Fibroblast of the aortic adventitia (primary cell): ENCODE measurements at regions not wholly inside any gene's neighbourhood (a gene's known extent, or its start where the extent isn't known, plus 50 kb on each side); places are given as distances from the start of the nearest gene placed in this dataset.

Experiments
- DNase-seq: peaks from one replicate; pipeline ENCODE4 v3.0.0-alpha.2; 2010; ENCODE audit warnings: low read depth
- H3K4me3 ChIP-seq: 2 replicates; pipeline ENCODE4 v1.5.1; 2011; ENCODE audit warnings: low read depth, mild to moderate bottlenecking, control low read depth, low read length, moderate library complexity
- CTCF ChIP-seq: IDR thresholded peaks from 2 replicates; pipeline ENCODE4 v1.5.1; 2011; ENCODE audit warnings: mild to moderate bottlenecking, low read length, control low read depth, inconsistent platforms; ENCODE audit not compliant: insufficient read depth

- no peak for DNase-seq
- H3K4me3 ChIP-seq = no peak overlapping the region
- TF ChIP-seq CTCF = no peak
These were observed 75.4 kb upstream of the MAP3K1 start for GRCh38 chr5:56739990-56740389.

GRCh38 chr5:56737951-56738606 lies 77.3 kb upstream of the MAP3K1 start:
- TF ChIP-seq CTCF = no peak
- no peak overlapping the region for H3K4me3 ChIP-seq
- DNase-seq = no peak

DNA sequence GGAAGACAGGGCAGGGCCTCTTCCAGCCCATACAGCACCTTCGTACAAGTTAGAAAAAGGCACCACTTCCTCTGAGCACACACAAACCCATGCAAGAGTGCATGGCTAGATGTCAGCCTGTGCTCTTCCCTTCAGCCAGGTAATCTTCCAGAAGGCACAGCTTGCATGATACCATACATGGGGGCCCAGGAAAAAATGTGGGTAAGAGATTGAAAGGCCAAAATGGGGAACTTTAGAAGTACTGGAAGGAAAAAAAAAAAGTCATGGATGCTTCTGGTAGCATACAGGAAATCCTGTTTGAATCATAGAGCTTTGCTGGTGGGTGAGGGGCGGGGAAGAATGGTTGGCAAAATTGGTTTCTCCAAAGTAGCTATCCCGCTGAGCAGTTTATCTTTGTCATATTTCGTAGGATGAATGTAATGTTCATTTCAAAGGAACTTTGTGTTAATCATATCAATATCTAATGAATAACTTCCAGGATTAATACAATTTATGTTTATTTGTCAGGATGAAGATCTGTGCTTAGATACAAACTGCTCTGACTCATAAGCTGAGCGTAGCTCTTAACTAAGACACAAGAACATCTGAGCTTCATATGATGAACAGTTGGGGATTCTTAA lies 78.2 kb upstream of the MAP3K1 start:
- DNase-seq = no peak
- no peak overlapping the region for H3K4me3 ChIP-seq
- TF ChIP-seq CTCF = no peak

GRCh38 chr5:56735849-56736641 lies 79.3 kb upstream of the MAP3K1 start:
- no peak for TF ChIP-seq CTCF
- no peak overlapping the region for H3K4me3 ChIP-seq
- DNase-seq = no peak

DNA sequence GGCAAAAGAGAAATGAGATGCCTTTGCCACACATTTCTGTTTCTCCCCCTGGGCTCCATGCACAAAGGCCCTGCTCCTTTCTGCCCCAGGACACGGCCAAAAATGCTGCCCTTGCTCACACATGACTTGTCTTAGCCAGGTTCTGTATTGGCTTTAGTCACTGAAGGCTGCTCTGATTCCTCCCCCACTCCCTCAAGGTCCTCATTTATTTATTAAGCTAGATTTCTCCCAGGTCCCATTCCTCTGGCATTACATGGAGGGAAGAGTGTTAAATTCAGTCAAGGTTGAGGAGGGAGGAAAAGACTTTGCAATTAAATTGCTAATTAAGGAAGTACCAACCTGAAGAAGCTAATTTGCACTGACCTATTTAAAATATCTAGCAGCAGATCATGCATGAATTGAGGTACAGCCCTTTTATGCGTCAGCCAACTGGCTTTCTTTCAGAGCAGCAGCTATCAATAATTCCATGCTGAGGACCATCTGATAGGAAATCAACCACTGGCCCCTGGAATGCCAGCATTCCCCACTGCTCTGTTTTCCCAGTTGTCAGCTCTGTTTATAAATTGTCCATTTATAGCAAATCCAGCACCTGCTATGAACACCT lies 81.2 kb upstream of the MAP3K1 start:
- DNase-seq = no peak
- H3K4me3 ChIP-seq = no peak overlapping the region
- TF ChIP-seq CTCF = no peak

DNA sequence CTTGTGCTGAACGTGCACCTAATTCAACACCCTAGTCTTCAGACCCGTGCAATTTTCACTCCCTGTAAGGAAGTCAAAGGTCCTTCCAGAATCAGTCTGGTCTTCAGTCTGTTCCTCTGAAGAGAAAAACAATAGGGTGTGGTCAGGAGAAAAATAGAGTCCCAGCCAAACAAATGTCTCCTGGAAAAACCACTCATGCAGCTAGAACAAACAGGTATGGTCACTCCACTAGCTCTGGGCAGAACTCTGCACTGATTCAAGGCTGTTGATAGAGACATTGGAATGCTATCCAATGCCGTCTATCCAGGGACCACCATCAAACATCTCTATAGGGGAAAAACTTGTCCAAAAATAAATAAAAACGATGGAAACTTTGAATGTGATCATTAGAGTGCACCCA lies 81.8 kb upstream of the MAP3K1 start:
- no peak for DNase-seq
- H3K4me3 ChIP-seq = no peak overlapping the region
- no peak for TF ChIP-seq CTCF
